ENCODE measurements at regions not wholly inside any gene's neighbourhood (a gene's known extent, or its start where the extent isn't known, plus 50 kb on each side); places are given as distances from the start of the nearest gene placed in this dataset.

- Histone ChIP-seq H3K27me3 (ENCODE audit: low read depth, low read length) (no peaks in the 10 kb centered on the region), H3K79me2 (ENCODE audit: low read length) (no peaks in the 10 kb centered on the region), H3K4me3 (ENCODE audit: low read length) (no peak overlapping the region), H3K36me3 (replicated peaks; ENCODE audit: low read depth, low read length) (no peaks in the 10 kb centered on the region), H3K27ac (ENCODE audit: low read length) (no peak overlapping the region), H2AFZ (ENCODE audit: low read depth, low read length) (no peak overlapping the region), H4K20me1 (ENCODE audit: insufficient read depth, low read length) (no peaks in the 10 kb centered on the region), H3K4me2 (ENCODE audit: low read length) (no peak overlapping the region), H3K9ac (ENCODE audit: low read length) (no peak overlapping the region), H3K4me1 (ENCODE audit: low read length) (no peaks in the 10 kb centered on the region), H3K9me3 (ENCODE audit: insufficient read depth, low read length) (no peaks in the 10 kb centered on the region)
- TF ChIP-seq CTCF (IDR thresholded peaks at IDR 0.05; ENCODE audit: low read depth, low read length), result no peak
- TF ChIP-seq EZH2phosphoT487 (IDR thresholded peaks at IDR 0.05; ENCODE audit: low read depth), result no peak
These were observed 125.2 kb upstream of the THBS2 start for GRCh38 chr6:169378620-169379381.

GRCh38 chr6:169376458-169376857, 122.8 kb upstream of the THBS2 start:
- no peak overlapping the region for H3K9ac ChIP-seq (ENCODE audit: low read length)
- no peak overlapping the region for H2AFZ ChIP-seq (ENCODE audit: low read depth, low read length)
- no peak overlapping the region for H3K4me2 ChIP-seq (ENCODE audit: low read length)
- H3K4me1 ChIP-seq (ENCODE audit: low read length), result no peaks in the 10 kb centered on the region
- no peak overlapping the region for H3K27ac ChIP-seq (ENCODE audit: low read length)
- no peaks in the 10 kb centered on the region for H3K36me3 ChIP-seq (replicated peaks; ENCODE audit: low read depth, low read length)
- H3K9me3 ChIP-seq (ENCODE audit: insufficient read depth, low read length), result no peaks in the 10 kb centered on the region
- H3K79me2 ChIP-seq (ENCODE audit: low read length), result no peaks in the 10 kb centered on the region
- H3K27me3 ChIP-seq (ENCODE audit: low read depth, low read length), result no peaks in the 10 kb centered on the region
- TF ChIP-seq CTCF (IDR thresholded peaks at IDR 0.05; ENCODE audit: low read depth, low read length) (no peak), EZH2phosphoT487 (IDR thresholded peaks at IDR 0.05; ENCODE audit: low read depth) (no peak)
- no peaks in the 10 kb centered on the region for H4K20me1 ChIP-seq (ENCODE audit: insufficient read depth, low read length)
- H3K4me3 ChIP-seq (ENCODE audit: low read length), result no peak overlapping the region

- no peaks in the 10 kb centered on the region for H3K79me2 ChIP-seq (ENCODE audit: low read length)
- H4K20me1 ChIP-seq (ENCODE audit: insufficient read depth, low read length), result no peaks in the 10 kb centered on the region
- no peak overlapping the region for H3K9ac ChIP-seq (ENCODE audit: low read length)
- TF ChIP-seq CTCF (IDR thresholded peaks at IDR 0.05; ENCODE audit: low read depth, low read length), result no peak
- TF ChIP-seq EZH2phosphoT487 (IDR thresholded peaks at IDR 0.05; ENCODE audit: low read depth), result no peak
- no peak overlapping the region for H3K27ac ChIP-seq (ENCODE audit: low read length)
- no peak overlapping the region for H3K4me2 ChIP-seq (ENCODE audit: low read length)
- no peaks in the 10 kb centered on the region for H3K27me3 ChIP-seq (ENCODE audit: low read depth, low read length)
- H2AFZ ChIP-seq (ENCODE audit: low read depth, low read length), result no peak overlapping the region
- no peaks in the 10 kb centered on the region for H3K36me3 ChIP-seq (replicated peaks; ENCODE audit: low read depth, low read length)
- H3K9me3 ChIP-seq (ENCODE audit: insufficient read depth, low read length), result no peaks in the 10 kb centered on the region
- H3K4me3 ChIP-seq (ENCODE audit: low read length), result no peak overlapping the region
- H3K4me1 ChIP-seq (ENCODE audit: low read length), result no peaks in the 10 kb centered on the region
These were observed 118.9 kb upstream of the THBS2 start for GRCh38 chr6:169372589-169372988.

- H3K36me3 ChIP-seq (replicated peaks; ENCODE audit: low read depth, low read length), result no peaks in the 10 kb centered on the region
- no peak overlapping the region for H2AFZ ChIP-seq (ENCODE audit: low read depth, low read length)
These were observed 117.9 kb upstream of the THBS2 start for GRCh38 chr6:169371344-169372127.

More at GRCh38 chr6:169371344-169372127, 117.9 kb upstream of the THBS2 start:
- Histone ChIP-seq H3K4me2 (ENCODE audit: low read length) (no peak overlapping the region), H3K9me3 (ENCODE audit: insufficient read depth, low read length) (no peaks in the 10 kb centered on the region), H3K4me3 (ENCODE audit: low read length) (no peak overlapping the region), H3K79me2 (ENCODE audit: low read length) (no peaks in the 10 kb centered on the region), H3K27me3 (ENCODE audit: low read depth, low read length) (no peaks in the 10 kb centered on the region), H3K27ac (ENCODE audit: low read length) (no peak overlapping the region), H3K4me1 (ENCODE audit: low read length) (no peaks in the 10 kb centered on the region), H3K9ac (ENCODE audit: low read length) (no peak overlapping the region), H4K20me1 (ENCODE audit: insufficient read depth, low read length) (no peaks in the 10 kb centered on the region)
- TF ChIP-seq CTCF (IDR thresholded peaks at IDR 0.05; ENCODE audit: low read depth, low read length) (no peak), EZH2phosphoT487 (IDR thresholded peaks at IDR 0.05; ENCODE audit: low read depth) (no peak)

Data from OCI-LY3 (cell line).